Natural killer cell (primary cell): ENCODE measurements at regions not wholly inside any gene's neighbourhood (a gene's known extent, or its start where the extent isn't known, plus 50 kb on each side); places are given as distances from the start of the nearest gene placed in this dataset.

Experiments
- ATAC-seq, 3 donors: fragments of 150-1000 bp in 2 of 3; fragments of 200-7000 bp in 1 of 3; cut with Tn5 transposase; 1 replicate in 1 of 3; 2 replicates in 2 of 3; pipeline ENCODE4 v1.10.0; 2021; ENCODE audit warnings: mild to moderate bottlenecking in 2 of 3, moderate library complexity in 2 of 3
- DNase-seq, 2 donors: peaks; one replicate each; pipeline versions ENCODE4 v3.0.0 to v3.0.0-alpha.2; 2013 to 2021; ENCODE audit warnings: mixed read lengths in 1 of 2
- H3K27ac ChIP-seq: one replicate; pipeline ENCODE4 v1.5.1; 2013; ENCODE audit warnings: mild to moderate bottlenecking, low read length
- H3K27me3 ChIP-seq: one replicate; pipeline ENCODE4 v1.6.1; 2013; ENCODE audit warnings: low read length; ENCODE audit not compliant: control insufficient read depth, insufficient read depth
- H3K36me3 ChIP-seq: one replicate; pipeline ENCODE4 v1.6.1; 2013; ENCODE audit warnings: low read length; ENCODE audit not compliant: control insufficient read depth, insufficient read depth
- H3K4me1 ChIP-seq: one replicate; pipeline ENCODE4 v1.6.1; 2013; ENCODE audit warnings: low read length; ENCODE audit not compliant: control insufficient read depth, insufficient read depth
- H3K4me3 ChIP-seq: one replicate; pipeline ENCODE4 v1.5.1; 2013; ENCODE audit warnings: low read length
- H3K9me3 ChIP-seq: one replicate; pipeline ENCODE4 v1.6.1; 2013; ENCODE audit warnings: low read length; ENCODE audit not compliant: control insufficient read depth, insufficient read depth
- H3K27ac Mint-ChIP-seq, 2 donors: one replicate each; pipeline ENCODE4 v1.8.0; 2022; ENCODE audit warnings: mild to moderate bottlenecking in 2 of 2, mixed read lengths in 2 of 2, moderate library complexity in 1 of 2
- H3K27me3 Mint-ChIP-seq, 2 donors: one replicate each; pipeline ENCODE4 v1.8.0; 2022; ENCODE audit warnings: low read depth in 2 of 2, mixed read lengths in 2 of 2
- H3K36me3 Mint-ChIP-seq: one replicate; pipeline ENCODE4 v1.8.0; 2022; ENCODE audit warnings: mixed read lengths
- H3K4me1 Mint-ChIP-seq, 2 donors: one replicate each; pipeline ENCODE4 v1.8.0; 2022; ENCODE audit warnings: mixed read lengths in 2 of 2
- H3K4me3 Mint-ChIP-seq: one replicate; pipeline ENCODE4 v1.8.0; 2022; ENCODE audit warnings: mild to moderate bottlenecking, moderate library complexity, mixed read lengths
- H3K9me3 Mint-ChIP-seq, 2 donors: one replicate each; pipeline ENCODE4 v1.8.0; 2022; ENCODE audit warnings: mixed read lengths in 2 of 2
- CTCF ChIP-seq: fragments of 200-600 bp; IDR thresholded peaks from one replicate; pipeline ENCODE4 v1.8.0; 2022; ENCODE audit warnings: antibody characterized with exemption
- WGBS: methylation state at CpG from one replicate; pipeline ENCODE4 v1.1.7; 2013; ENCODE audit warnings: missing lambda C conversion rate; ENCODE audit not compliant: insufficient coverage; 5-methylcytosine and 5-hydroxymethylcytosine counted together
- intact Hi-C: fragments of 100-400 bp; cut with micrococcal nuclease; formaldehyde crosslinking; loops from one replicate; pipeline ENCODE4 v1.14.2; 2022

- H3K9me3 ChIP-seq, result peaks cover 2% of the 10 kb centered on the region
- no peaks in the 10 kb centered on the region for H3K27me3 ChIP-seq
- Mint-ChIP-seq H3K9me3 (peaks cover 7 to 23% of the 10 kb centered on the region in 2 donors), H3K36me3 (peaks cover 3% of the 10 kb centered on the region), H3K27ac (no peak overlapping the region), H3K27me3 (no peaks in the 10 kb centered on the region), H3K4me3 (no peak overlapping the region), H3K4me1 (no peaks in the 10 kb centered on the region)
- H3K4me3 ChIP-seq, result no peak overlapping the region
- no peaks in the 10 kb centered on the region for H3K4me1 ChIP-seq
- no peak for DNase-seq
- H3K36me3 ChIP-seq, result no peaks in the 10 kb centered on the region
- no peak for ATAC-seq
- TF ChIP-seq CTCF, result no peak
- no CpG with 5 or more reads among the region's 2 CpGs for WGBS
- no peak overlapping the region for H3K27ac ChIP-seq
- intact Hi-C loops, result no loop called here
Measured at GRCh38 chr2:52194342-52194741, 1162.4 kb upstream of the NRXN1 start.

GRCh38 chr2:52193804-52194203 is 1161.9 kb upstream of the NRXN1 start:
- H3K9me3 ChIP-seq, result peaks cover 2% of the 10 kb centered on the region
- no peak for TF ChIP-seq CTCF
- no peaks in the 10 kb centered on the region for H3K27me3 ChIP-seq
- H3K27ac Mint-ChIP-seq, result no peak overlapping the region
- H3K4me3 ChIP-seq, result no peak overlapping the region
- no peak overlapping the region for H3K4me3 Mint-ChIP-seq
- no peaks in the 10 kb centered on the region for H3K4me1 ChIP-seq
- H3K36me3 ChIP-seq, result no peaks in the 10 kb centered on the region
- intact Hi-C loops, result no loop called here
- H3K4me1 Mint-ChIP-seq, result no peaks in the 10 kb centered on the region
- DNase-seq (no peak), ATAC-seq (no peak)
- H3K36me3 Mint-ChIP-seq, result no peaks in the 10 kb centered on the region
- no peaks in the 10 kb centered on the region for H3K27me3 Mint-ChIP-seq
- WGBS, result no CpG with 5 or more reads among the region's 2 CpGs
- H3K27ac ChIP-seq, result no peak overlapping the region
- H3K9me3 Mint-ChIP-seq, result peaks cover 7 to 27% of the 10 kb centered on the region in 2 donors

DNA sequence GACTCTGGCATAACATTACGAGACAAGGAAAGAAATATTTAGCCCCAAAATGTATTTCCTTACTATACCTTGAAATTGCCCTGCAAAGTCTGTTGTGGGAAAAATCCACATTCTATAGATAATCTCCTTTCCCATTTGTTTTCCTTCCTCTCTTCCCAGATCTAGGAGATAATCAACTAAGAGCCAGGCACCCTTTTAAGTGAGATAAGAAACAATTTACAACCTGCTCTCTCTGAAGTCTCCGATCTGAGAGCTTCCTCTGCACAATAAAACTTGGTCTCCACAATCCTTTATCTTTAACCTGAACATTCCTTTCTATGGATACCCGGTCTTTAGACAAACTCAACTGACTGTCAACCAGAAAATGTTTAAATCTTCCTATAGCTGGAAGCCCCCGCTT is 1160.7 kb upstream of the NRXN1 start:
- peaks cover 5% of the 10 kb centered on the region for H3K9me3 ChIP-seq
- ATAC-seq (no peak), DNase-seq (no peak)
- Mint-ChIP-seq H3K27me3 (no peaks in the 10 kb centered on the region), H3K9me3 (peaks cover 7 to 27% of the 10 kb centered on the region in 2 donors), H3K27ac (no peak overlapping the region), H3K36me3 (no peaks in the 10 kb centered on the region), H3K4me3 (no peak overlapping the region), H3K4me1 (no peaks in the 10 kb centered on the region)
- H3K27me3 ChIP-seq, result no peaks in the 10 kb centered on the region
- H3K4me1 ChIP-seq, result no peaks in the 10 kb centered on the region
- 72% methylated on average over 4 of the region's 4 CpGs for WGBS
- no peaks in the 10 kb centered on the region for H3K36me3 ChIP-seq
- no peak overlapping the region for H3K4me3 ChIP-seq
- TF ChIP-seq CTCF, result no peak
- intact Hi-C loops, result no loop called here
- no peak overlapping the region for H3K27ac ChIP-seq

DNA sequence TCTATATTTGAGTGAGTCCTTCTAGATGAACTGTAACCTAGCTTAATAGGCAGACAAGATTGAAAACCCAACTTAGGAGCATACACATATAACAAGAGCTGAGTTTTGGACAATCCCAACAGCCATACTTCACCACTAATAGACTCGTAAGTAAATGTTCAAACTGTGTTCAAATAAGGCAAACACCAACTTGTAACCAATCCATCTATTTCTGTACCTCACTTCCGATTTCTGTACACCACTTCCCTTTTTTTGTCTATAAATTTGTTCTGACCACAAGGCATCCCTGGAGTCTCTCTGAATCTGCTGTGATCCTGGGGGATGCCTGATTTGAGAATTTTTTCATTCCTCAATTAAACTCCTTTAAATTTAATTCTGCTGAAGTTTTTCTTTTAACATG is 1149.1 kb upstream of the NRXN1 start:
- Mint-ChIP-seq H3K27me3 (no peaks in the 10 kb centered on the region), H3K4me3 (no peak overlapping the region), H3K27ac (no peak overlapping the region), H3K4me1 (no peaks in the 10 kb centered on the region), H3K9me3 (peaks cover 6 to 8% of the 10 kb centered on the region in 2 donors), H3K36me3 (no peaks in the 10 kb centered on the region)
- Histone ChIP-seq H3K36me3 (no peaks in the 10 kb centered on the region), H3K9me3 (no peaks in the 10 kb centered on the region), H3K27ac (no peak overlapping the region), H3K4me3 (no peak overlapping the region), H3K27me3 (no peaks in the 10 kb centered on the region), H3K4me1 (no peaks in the 10 kb centered on the region)
- intact Hi-C loops, result no loop called here
- 0% methylated on average over 2 of the region's 2 CpGs for WGBS
- DNase-seq (no peak), ATAC-seq (no peak)
- TF ChIP-seq CTCF, result no peak
